Calu3 (cell line): ENCODE measurements at regions not wholly inside any gene's neighbourhood (a gene's known extent, or its start where the extent isn't known, plus 50 kb on each side); places are given as distances from the start of the nearest gene placed in this dataset.

ENCODE experiments used
- BruUV-seq: library from RNA; stranded (reverse); fragments of 400-500 nt; replicated peaks from 2 replicates; lab custom pipeline; 2021; lab: Mats Ljungman, UMichigan
- CTCF ChIA-PET: fragments of 300-600 bp; sonication (Branson Sonifier 250); formaldehyde crosslinking; loops from one replicate; lab custom pipeline; 2022; ENCODE audit warnings: antibody characterized with exemption; lab: Charles Lee
- DNase-seq: peaks from one replicate; pipeline ENCODE4 v3.0.0; 2022
- H3K27ac Mint-ChIP-seq: one replicate; pipeline ENCODE4 v1.8.0; 2022; ENCODE audit warnings: mixed read lengths; ENCODE audit not compliant: unreplicated experiment
- H3K27me3 Mint-ChIP-seq: one replicate; pipeline ENCODE4 v1.8.0; 2022; ENCODE audit warnings: mixed read lengths; ENCODE audit not compliant: unreplicated experiment
- H3K36me3 Mint-ChIP-seq: one replicate; pipeline ENCODE4 v1.8.0; 2022; ENCODE audit warnings: mild to moderate bottlenecking, moderate library complexity, mixed read lengths; ENCODE audit not compliant: insufficient read depth, unreplicated experiment
- H3K4me1 Mint-ChIP-seq: one replicate; pipeline ENCODE4 v1.8.0; 2022; ENCODE audit warnings: mild to moderate bottlenecking, low read depth, mixed read lengths; ENCODE audit not compliant: unreplicated experiment
- H3K4me3 Mint-ChIP-seq: one replicate; pipeline ENCODE4 v1.8.0; 2022; ENCODE audit warnings: mild to moderate bottlenecking, low read depth, moderate library complexity, mixed read lengths; ENCODE audit not compliant: unreplicated experiment
- H3K9me3 Mint-ChIP-seq: one replicate; pipeline ENCODE4 v1.8.0; 2022; ENCODE audit warnings: low read depth, mixed read lengths; ENCODE audit not compliant: unreplicated experiment
- CTCF ChIP-seq: fragments of 200-600 bp; IDR thresholded peaks from one replicate; pipeline ENCODE4 v1.8.0; 2022; ENCODE audit warnings: antibody characterized with exemption; ENCODE audit not compliant: unreplicated experiment
- intact Hi-C: fragments of 100-400 bp; cut with micrococcal nuclease; formaldehyde crosslinking; loops from one replicate; pipeline ENCODE4 v1.10.0; 2022; ENCODE audit not compliant: unreplicated experiment

GRCh38 chr20:58088625-58089024, 139.8 kb downstream of the ANKRD60 start:
- Mint-ChIP-seq H3K9me3 (peaks cover 5% of the 10 kb centered on the region), H3K27ac (no peak overlapping the region), H3K4me1 (peaks cover 40% of the 10 kb centered on the region), H3K27me3 (no peaks in the 10 kb centered on the region), H3K36me3 (peaks cover 21% of the 10 kb centered on the region), H3K4me3 (no peak overlapping the region)
- no peak for TF ChIP-seq CTCF
- DNase-seq: no peak
- CTCF ChIA-PET: interaction anchor here (0.6 to 1.7 kb wide), 2 partner anchors 40 to 376 kb away, joined by 3 to 10 read pairs; no protein-coding TSS in a partner anchor
- no TSS peak for BruUV-seq
- intact Hi-C loops: loop anchor here (10.0 kb wide), 1 partner anchor 274 kb away; no protein-coding TSS in a partner anchor

GRCh38 chr20:58088105-58088504, 140.3 kb downstream of the ANKRD60 start:
- peak overlapping the region; percentile 97 for H3K27ac Mint-ChIP-seq
- CTCF ChIA-PET: interaction anchor here (0.6 to 2.0 kb wide), 7 partner anchors 40 to 466 kb away, joined by 3 to 13 read pairs (median 6); no protein-coding TSS in a partner anchor
- intact Hi-C loops: loop anchor here (10.0 kb wide), 1 partner anchor 273 kb away; no protein-coding TSS in a partner anchor
- peaks cover 40% of the 10 kb centered on the region for H3K4me1 Mint-ChIP-seq
- H3K4me3 Mint-ChIP-seq: no peak overlapping the region
- H3K9me3 Mint-ChIP-seq: peaks cover 5% of the 10 kb centered on the region
- no peak for TF ChIP-seq CTCF
- no peaks in the 10 kb centered on the region for H3K27me3 Mint-ChIP-seq
- BruUV-seq: no TSS peak
- no peak for DNase-seq
- peaks cover 21% of the 10 kb centered on the region for H3K36me3 Mint-ChIP-seq

- peak overlapping the region; percentile 97 for H3K27ac Mint-ChIP-seq
- TF ChIP-seq CTCF: no peak
- BruUV-seq: no TSS peak
- CTCF ChIA-PET: interaction anchor here (0.7 to 3.7 kb wide), 18 partner anchors 9 to 469 kb away, joined by 3 to 34 read pairs (median 5); partner anchors contain the start of gene PMEPA1
- peaks cover 5% of the 10 kb centered on the region for H3K9me3 Mint-ChIP-seq
- peaks cover 21% of the 10 kb centered on the region for H3K36me3 Mint-ChIP-seq
- intact Hi-C loops: loop anchor here (1.0 to 10.0 kb wide), 5 partner anchors 40 to 465 kb away; no protein-coding TSS in a partner anchor
- H3K27me3 Mint-ChIP-seq: no peaks in the 10 kb centered on the region
- no peak overlapping the region for H3K4me3 Mint-ChIP-seq
- DNase-seq: no peak
- peaks cover 40% of the 10 kb centered on the region for H3K4me1 Mint-ChIP-seq
These were observed 140.9 kb downstream of the ANKRD60 start for GRCh38 chr20:58087562-58087858.

GRCh38 chr20:58086763-58087561, 141.5 kb downstream of the ANKRD60 start:
- H3K27me3 Mint-ChIP-seq: no peaks in the 10 kb centered on the region
- peaks cover 5% of the 10 kb centered on the region for H3K9me3 Mint-ChIP-seq
- intact Hi-C loops: loop anchor here (1.0 to 10.0 kb wide), 5 partner anchors 40 to 464 kb away; no protein-coding TSS in a partner anchor
- BruUV-seq: no TSS peak
- peaks cover 44% of the 10 kb centered on the region for H3K4me1 Mint-ChIP-seq
- no peak overlapping the region for H3K4me3 Mint-ChIP-seq
- peak overlapping the region; percentile 97 for H3K27ac Mint-ChIP-seq
- peak; percentile 86 for DNase-seq
- H3K36me3 Mint-ChIP-seq: peaks cover 21% of the 10 kb centered on the region
- TF ChIP-seq CTCF: peak; percentile 96
- CTCF ChIA-PET: interaction anchor here (0.7 to 3.7 kb wide), 18 partner anchors 9 to 469 kb away, joined by 3 to 34 read pairs (median 5); partner anchors contain the start of gene PMEPA1
